GM19455 (cell line): ENCODE measurements at regions not wholly inside any gene's neighbourhood (a gene's known extent, or its start where the extent isn't known, plus 50 kb on each side); places are given as distances from the start of the nearest gene placed in this dataset.

Experiments
- ATAC-seq: cut with Tn5 transposase; IDR thresholded peaks from one replicate; pipeline ENCODE4 v1.9.1; 2021; ENCODE audit not compliant: unreplicated experiment

- no peak for ATAC-seq
Measured at GRCh38 chr1:98084188-98084587, 163.4 kb upstream of the DPYD start.

GRCh38 chr1:98081944-98082343, 161.1 kb upstream of the DPYD start:
- no peak for ATAC-seq

GRCh38 chr1:98078596-98078995, 157.8 kb upstream of the DPYD start:
- no peak for ATAC-seq

- ATAC-seq = no peak
Measured at GRCh38 chr1:98077691-98078090, 156.9 kb upstream of the DPYD start.

- no peak for ATAC-seq
Measured at GRCh38 chr1:98075626-98076025, 154.8 kb upstream of the DPYD start.

GRCh38 chr1:98073823-98074222, 153.0 kb upstream of the DPYD start:
- ATAC-seq = no peak

- ATAC-seq = no peak
Measured at GRCh38 chr1:98073106-98073505, 152.3 kb upstream of the DPYD start.

- no peak for ATAC-seq
Measured at GRCh38 chr1:98072047-98072446, 151.2 kb upstream of the DPYD start.

GRCh38 chr1:98068016-98068415, 147.2 kb upstream of the DPYD start:
- ATAC-seq = no peak

GRCh38 chr1:98066911-98067310, 146.1 kb upstream of the DPYD start:
- no peak for ATAC-seq

- ATAC-seq = no peak
Measured at GRCh38 chr1:98059620-98060019, 138.8 kb upstream of the DPYD start.

- no peak for ATAC-seq
Measured at GRCh38 chr1:98058676-98059075, 137.8 kb upstream of the DPYD start.

- ATAC-seq = no peak
Measured at GRCh38 chr1:98057236-98057910, 136.5 kb upstream of the DPYD start.

GRCh38 chr1:98056781-98057180, 135.9 kb upstream of the DPYD start:
- ATAC-seq = no peak

- no peak for ATAC-seq
Measured at GRCh38 chr1:98055457-98055856, 134.6 kb upstream of the DPYD start.

GRCh38 chr1:98054786-98055185, 134.0 kb upstream of the DPYD start:
- no peak for ATAC-seq

GRCh38 chr1:98054367-98054701, 133.5 kb upstream of the DPYD start:
- ATAC-seq = no peak

GRCh38 chr1:98053471-98054366, 132.9 kb upstream of the DPYD start:
- peak; percentile 96 for ATAC-seq

- peak; percentile 46 for ATAC-seq
Measured at GRCh38 chr1:98051065-98051675, 130.3 kb upstream of the DPYD start.

GRCh38 chr1:98049370-98050135, 128.7 kb upstream of the DPYD start:
- ATAC-seq = no peak

GRCh38 chr1:98048751-98049325, 128.0 kb upstream of the DPYD start:
- ATAC-seq = no peak
